Pancreas (tissue), 10 donors: ENCODE measurements at regions not wholly inside any gene's neighbourhood (a gene's known extent, or its start where the extent isn't known, plus 50 kb on each side); places are given as distances from the start of the nearest gene placed in this dataset.

Experiments
- ATAC-seq, 4 donors: fragments of 200-7000 bp; cut with Tn5 transposase; one replicate each; pipeline versions ENCODE4 v1.8.0 to v1.9.1; 2020; ENCODE audit warnings: mild to moderate bottlenecking in 4 of 4, moderate library complexity in 4 of 4
- DNase-seq, 6 donors: peaks; one replicate each; pipeline ENCODE4 v3.0.0-alpha.2; 2020
- FAIRE-seq: peaks from 2 replicates; lab custom pipeline; 2012; peaks lifted over from hg19 to GRCh38; lab: Jason Lieb, UNC
- H3K27ac ChIP-seq, 4 donors: fragments of 200-600 bp; sonication (generic); 1 replicate in 3 of 4; 2 replicates in 1 of 4; pipeline versions ENCODE4 v1.5.0 to v1.8.0; 2020
- H3K27me3 ChIP-seq, 4 donors: fragments of 200-600 bp; one replicate each; pipeline ENCODE4 v1.8.0; 2021
- H3K36me3 ChIP-seq, 3 donors: fragments of 200-600 bp; sonication (generic) in 1 of 3; one replicate each; pipeline versions ENCODE4 v1.5.0 to v1.8.0; 2020 to 2021
- H3K4me1 ChIP-seq, 3 donors: fragments of 200-600 bp; one replicate each; pipeline ENCODE4 v1.8.0; 2021
- H3K4me3 ChIP-seq, 4 donors: fragments of 200-600 bp; sonication (generic) in 2 of 4; one replicate each; pipeline versions ENCODE4 v1.5.0 to v1.8.0; 2020 to 2021
- H3K9me3 ChIP-seq, 4 donors: fragments of 200-600 bp; one replicate each; pipeline ENCODE4 v1.8.0; 2021
- CTCF ChIP-seq, 4 donors: fragments of 200-600 bp; sonication (generic) in 3 of 4; IDR thresholded peaks; one replicate each; pipeline versions ENCODE4 v1.5.0 to v1.8.0; 2021; ENCODE audit warnings: antibody characterized with exemption in 4 of 4
- WGBS, 2 donors: extraction: QIAGEN DNeasy Blood & Tissue Kit; methylation state at CpG; one replicate each; pipeline ENCODE4 v1.1.7; 2013; 5-methylcytosine and 5-hydroxymethylcytosine counted together
- intact Hi-C, 3 donors: fragments of 100-400 bp; cut with DNase I; formaldehyde crosslinking; loops; one replicate each; pipeline versions ENCODE4 v1.11.1 to v1.14.2; 2022
- donor health status: healthy with polysubstance abuse.
- donor health status: DM: no; HTN: no; CAD: no; lungs with moderate emphysema.
- donor health status: DM: no; HTN: no; CAD: no.
- donor health status: control.
- donor health status: control.
- donor health status: Bipolar disorder and iron deficiency.
- donor health status: DM: yes; HTN: yes; CAD: no.
- donor health status: DM: no; HTN: no; CAD: no.
- donor health status: DM: no; HTN: no; CAD: no.
- donor health status: DM: yes; HTN: yes; CAD: no.

GRCh38 chr2:200013906-200014305 lies 58.5 kb downstream of the MAIP1 start:
- TF ChIP-seq CTCF (IDR thresholded peaks at IDR 0.05), result no peak
- ATAC-seq (no peak), FAIRE-seq (no peak), DNase-seq (no peak)
- H3K27ac ChIP-seq, result no peak overlapping the region
- H3K27me3 ChIP-seq, result no peaks in the 10 kb centered on the region
- no peaks in the 10 kb centered on the region for H3K9me3 ChIP-seq
- intact Hi-C loops, result no loop called here
- H3K36me3 ChIP-seq, result no peaks in the 10 kb centered on the region
- 91 to 93% methylated on average over 3 of the region's 3 CpGs for WGBS, 2 donors
- no peaks in the 10 kb centered on the region for H3K4me1 ChIP-seq
- H3K4me3 ChIP-seq, result no peak overlapping the region

GRCh38 chr2:200021449-200022114 lies 66.2 kb downstream of the MAIP1 start:
- no peaks in the 10 kb centered on the region for H3K27me3 ChIP-seq
- TF ChIP-seq CTCF (IDR thresholded peaks at IDR 0.05), result no peak
- ATAC-seq (no peak), DNase-seq (no peak), FAIRE-seq (no peak)
- H3K36me3 ChIP-seq, result no peaks in the 10 kb centered on the region
- intact Hi-C loops, result no loop called here
- no peak overlapping the region for H3K4me3 ChIP-seq
- no peaks in the 10 kb centered on the region for H3K9me3 ChIP-seq
- 72 to 77% methylated on average over 5 of the region's 5 CpGs for WGBS, 2 donors
- no peaks in the 10 kb centered on the region for H3K4me1 ChIP-seq
- H3K27ac ChIP-seq, result no peak overlapping the region

GRCh38 chr2:200022511-200022910 lies 67.1 kb downstream of the MAIP1 start:
- ATAC-seq, result no peak
- no peak for FAIRE-seq

GRCh38 chr2:200023570-200023969 lies 68.2 kb downstream of the MAIP1 start:
- Histone ChIP-seq H3K27ac (no peak overlapping the region), H3K9me3 (no peaks in the 10 kb centered on the region), H3K27me3 (no peaks in the 10 kb centered on the region), H3K4me1 (no peaks in the 10 kb centered on the region), H3K36me3 (no peaks in the 10 kb centered on the region), H3K4me3 (no peak overlapping the region)
- intact Hi-C loops, result no loop called here
- FAIRE-seq (no peak), DNase-seq (no peak), ATAC-seq (no peak)
- TF ChIP-seq CTCF (IDR thresholded peaks at IDR 0.05), result no peak
- 92 to 96% methylated on average over 1 of the region's 1 CpG for WGBS, 2 donors

More at GRCh38 chr2:200022511-200022910, 67.1 kb downstream of the MAIP1 start:
- Histone ChIP-seq H3K27ac (no peak overlapping the region), H3K4me1 (no peaks in the 10 kb centered on the region), H3K36me3 (no peaks in the 10 kb centered on the region), H3K4me3 (no peak overlapping the region), H3K27me3 (no peaks in the 10 kb centered on the region), H3K9me3 (no peaks in the 10 kb centered on the region)
- TF ChIP-seq CTCF (IDR thresholded peaks at IDR 0.05), result no peak
- WGBS, 2 donors, result 95 to 96% methylated on average over 2 of the region's 2 CpGs
- DNase-seq, result no peak
- intact Hi-C loops, result no loop called here

GRCh38 chr2:200025717-200026116 lies 70.3 kb downstream of the MAIP1 start:
- ATAC-seq, result no peak
- TF ChIP-seq CTCF (IDR thresholded peaks at IDR 0.05), result no peak
- Histone ChIP-seq H3K4me1 (no peaks in the 10 kb centered on the region), H3K4me3 (no peak overlapping the region), H3K9me3 (no peaks in the 10 kb centered on the region), H3K27me3 (no peaks in the 10 kb centered on the region), H3K36me3 (no peaks in the 10 kb centered on the region), H3K27ac (no peak overlapping the region)
- WGBS, 2 donors, result 66 to 69% methylated on average over 2 of the region's 2 CpGs
- no peak for FAIRE-seq
- intact Hi-C loops, result no loop called here
- DNase-seq, result no peak
